GM12891 (cell line): ENCODE measurements at regions not wholly inside any gene's neighbourhood (a gene's known extent, or its start where the extent isn't known, plus 50 kb on each side); places are given as distances from the start of the nearest gene placed in this dataset.

ENCODE experiments used
- POLR2A ChIP-seq: IDR thresholded peaks from 2 replicates; pipeline ENCODE4 v1.6.1; 2011; ENCODE audit warnings: low read depth, low read length, control low read depth
- POU2F2 ChIP-seq: IDR thresholded peaks from 2 replicates; pipeline ENCODE4 v1.6.1; 2011; ENCODE audit warnings: low read depth, mild to moderate bottlenecking, control low read depth, low read length, moderate library complexity
- TAF1 ChIP-seq: IDR thresholded peaks from 2 replicates; pipeline ENCODE4 v1.6.1; 2011; ENCODE audit warnings: low read depth, low read length, control low read depth

DNA sequence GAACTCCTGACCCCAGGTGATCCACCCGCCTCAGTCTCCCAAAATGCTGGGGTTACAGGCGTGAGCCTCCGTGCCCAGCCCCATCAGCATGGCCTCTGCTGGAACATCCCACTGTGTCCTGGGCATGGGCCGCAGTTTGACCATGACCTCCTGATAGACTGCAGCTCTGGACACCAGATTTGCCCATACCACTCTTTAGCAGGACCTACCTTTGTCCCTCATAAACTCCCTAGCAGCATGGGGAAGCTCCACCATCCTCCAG lies 92.6 kb downstream of the MYCN start:
- TF ChIP-seq POU2F2 = no peak
- no peak for TF ChIP-seq TAF1
- no peak for TF ChIP-seq POLR2A
